ENCODE measurements at regions not wholly inside any gene's neighbourhood (a gene's known extent, or its start where the extent isn't known, plus 50 kb on each side); places are given as distances from the start of the nearest gene placed in this dataset.

GRCh38 chr2:217063238-217063755 is 203.4 kb upstream of the TNP1 start:
- no peak for TF ChIP-seq BHLHE40 (IDR thresholded peaks at IDR 0.05; ENCODE audit: borderline replicate concordance)
- TF ChIP-seq SP1 (IDR thresholded peaks at IDR 0.05): no peak

All from HEK293T (cell line).